NCI-H1105 (cell line): ENCODE measurements at regions not wholly inside any gene's neighbourhood (a gene's known extent, or its start where the extent isn't known, plus 50 kb on each side); places are given as distances from the start of the nearest gene placed in this dataset.
"Not testable (repeated sequence)": the region's sequence is repeated elsewhere in the genome, so short reads cannot be mapped to it uniquely, and the experiment has no call there.

Experiments used
- DNase-seq: peaks from one replicate; lab custom pipeline; 2025; lab: John Stamatoyannopoulos, UW

GRCh38 chr11:116373104-116373944 lies 399.5 kb downstream of the BUD13 start:
- DNase-seq: peak; percentile 53

GRCh38 chr11:116371146-116371545 lies 401.6 kb downstream of the BUD13 start:
- DNase-seq: no peak

- no peak for DNase-seq
Observed at GRCh38 chr11:116368784-116369183, 404.0 kb downstream of the BUD13 start.

GRCh38 chr11:116366980-116367645 lies 405.7 kb downstream of the BUD13 start:
- no peak for DNase-seq

- no peak for DNase-seq
Observed at GRCh38 chr11:116366451-116366850, 406.3 kb downstream of the BUD13 start.

GRCh38 chr11:116364925-116365324 lies 407.9 kb downstream of the BUD13 start:
- not testable (repeated sequence) for DNase-seq

GRCh38 chr11:116364348-116364747 lies 408.4 kb downstream of the BUD13 start:
- no peak for DNase-seq

GRCh38 chr11:116360221-116360941 lies 412.4 kb downstream of the BUD13 start:
- DNase-seq: no peak

- DNase-seq: no peak
Observed at GRCh38 chr11:116357784-116358544, 414.8 kb downstream of the BUD13 start.

- DNase-seq: no peak
Observed at GRCh38 chr11:116356451-116356850, 416.3 kb downstream of the BUD13 start.

- no peak for DNase-seq
Observed at GRCh38 chr11:116355104-116355503, 417.7 kb downstream of the BUD13 start.

- no peak for DNase-seq
Observed at GRCh38 chr11:116353589-116353988, 419.2 kb downstream of the BUD13 start.

GRCh38 chr11:116352881-116353280 lies 419.9 kb downstream of the BUD13 start:
- no peak for DNase-seq

GRCh38 chr11:116348226-116348625 lies 424.6 kb downstream of the BUD13 start:
- DNase-seq: no peak

GRCh38 chr11:116345575-116345974 lies 427.2 kb downstream of the BUD13 start:
- no peak for DNase-seq

GRCh38 chr11:116344601-116345000 lies 428.2 kb downstream of the BUD13 start:
- no peak for DNase-seq

GRCh38 chr11:116343270-116343669 lies 429.5 kb downstream of the BUD13 start:
- DNase-seq: no peak

GRCh38 chr11:116342148-116342547 lies 430.6 kb downstream of the BUD13 start:
- no peak for DNase-seq

GRCh38 chr11:116339306-116340098 lies 433.3 kb downstream of the BUD13 start:
- no peak for DNase-seq

- not testable (repeated sequence) for DNase-seq
Observed at GRCh38 chr11:116338500-116338899, 434.3 kb downstream of the BUD13 start.

GRCh38 chr11:116336540-116336939 lies 436.2 kb downstream of the BUD13 start:
- no peak for DNase-seq
